Sigmoid colon (tissue), 6 donors: ENCODE measurements at regions not wholly inside any gene's neighbourhood (a gene's known extent, or its start where the extent isn't known, plus 50 kb on each side); places are given as distances from the start of the nearest gene placed in this dataset.
"Not testable (repeated sequence)": the region's sequence is repeated elsewhere in the genome, so short reads cannot be mapped to it uniquely, and the experiment has no call there.

ENCODE experiments used
- DNase-seq: peaks from one replicate; pipeline ENCODE4 v3.0.0-alpha.2; 2019
- H3K27ac ChIP-seq, 4 donors: fragments of 200-600 bp; sonication (generic); one replicate each; pipeline ENCODE4 v1.5.1; 2016 to 2019; ENCODE audit warnings: mild to moderate bottlenecking in 1 of 4
- H3K27me3 ChIP-seq, 3 donors: fragments of 200-600 bp; sonication (generic); one replicate each; pipeline ENCODE4 v1.5.1; 2019; ENCODE audit warnings: mild to moderate bottlenecking in 1 of 3
- H3K36me3 ChIP-seq, 4 donors: fragments of 200-600 bp; sonication (generic); one replicate each; pipeline ENCODE4 v1.5.1; 2016 to 2019
- H3K4me1 ChIP-seq, 4 donors: fragments of 200-600 bp; sonication (generic); one replicate each; pipeline ENCODE4 v1.5.1; 2017 to 2019
- H3K4me3 ChIP-seq, 4 donors: fragments of 200-600 bp; sonication (generic); one replicate each; pipeline ENCODE4 v1.5.1; 2017 to 2019; ENCODE audit warnings: mild to moderate bottlenecking in 2 of 4, moderate library complexity in 1 of 4
- H3K9me3 ChIP-seq, 4 donors: fragments of 200-600 bp in 3 of 4; sonication (generic) in 3 of 4; one replicate each; pipeline versions ENCODE4 v1.5.1 to v1.6.1; 2013 to 2019
- EP300 ChIP-seq, 4 donors: sonication (generic); formaldehyde crosslinking; IDR thresholded peaks; one replicate each; pipeline ENCODE4 v1.6.1; 2017; ENCODE audit warnings: antibody characterized with exemption in 4 of 4
- POLR2A ChIP-seq, 2 donors: fragments of 450-650 bp; IDR thresholded peaks; one replicate each; pipeline ENCODE4 v1.6.1; 2016; ENCODE audit warnings: antibody characterized with exemption in 2 of 2, mild to moderate bottlenecking in 2 of 2, moderate library complexity in 2 of 2
- POLR2AphosphoS5 ChIP-seq, 4 donors: sonication (generic); formaldehyde crosslinking; IDR thresholded peaks; one replicate each; pipeline ENCODE4 v1.6.1; 2017; ENCODE audit warnings: antibody characterized with exemption in 4 of 4
- WGBS, 2 donors: extraction: QIAGEN DNeasy Blood & Tissue Kit; methylation state at CpG; one replicate each; pipeline ENCODE4 v1.1.7; 2013; 5-methylcytosine and 5-hydroxymethylcytosine counted together
- intact Hi-C: fragments of 100-400 bp; cut with DNase I; formaldehyde crosslinking; loops from one replicate; pipeline ENCODE4 v1.15.1; 2023
- TF ChIP-seq, protein P1 (sequence below), 4 experiments: fragments of 450-650 bp in 3 of 4; fragments of 200-600 bp in 1 of 4; IDR thresholded peaks; one replicate each; pipeline ENCODE4 v1.5.1; 2016 to 2019; ENCODE audit warnings: antibody characterized with exemption in 4 of 4, mild to moderate bottlenecking in 3 of 4, moderate library complexity in 2 of 4
- donor health status: healthy with polysubstance abuse.
- donor health status: healthy.

DNA sequence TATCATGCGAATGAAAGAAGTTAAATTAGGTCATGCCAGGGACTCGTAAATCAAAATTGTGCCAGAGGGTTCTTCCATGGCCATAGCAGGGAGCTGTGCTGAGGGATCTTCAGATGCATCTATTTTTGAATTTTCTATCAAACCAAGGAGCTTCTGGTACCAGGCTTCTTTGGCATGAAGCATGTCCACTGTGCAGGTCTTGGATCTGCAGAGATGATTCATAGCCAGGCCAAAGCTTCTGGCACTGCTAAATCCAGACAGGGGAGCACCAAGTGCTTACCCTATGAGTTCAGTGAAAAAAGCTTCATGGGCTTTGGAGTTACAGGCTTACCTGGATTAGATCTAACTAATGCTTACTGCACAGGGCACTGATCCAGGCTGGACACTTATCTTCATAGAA lies 154.2 kb upstream of the DAB1 start:
- Histone ChIP-seq H3K4me1 (no peaks in the 10 kb centered on the region), H3K27ac (no peak overlapping the region), H3K4me3 (no peak overlapping the region), H3K36me3 (no peaks in the 10 kb centered on the region), H3K9me3 (no peaks in the 10 kb centered on the region), H3K27me3 (no peaks in the 10 kb centered on the region)
- intact Hi-C loops = no loop called here
- DNase-seq = no peak
- TF ChIP-seq POLR2A (IDR thresholded peaks at IDR 0.05) (no peak), EP300 (IDR thresholded peaks at IDR 0.05) (no peak), POLR2AphosphoS5 (IDR thresholded peaks at IDR 0.05) (no peak)
- TF ChIP-seq, protein P1, sequence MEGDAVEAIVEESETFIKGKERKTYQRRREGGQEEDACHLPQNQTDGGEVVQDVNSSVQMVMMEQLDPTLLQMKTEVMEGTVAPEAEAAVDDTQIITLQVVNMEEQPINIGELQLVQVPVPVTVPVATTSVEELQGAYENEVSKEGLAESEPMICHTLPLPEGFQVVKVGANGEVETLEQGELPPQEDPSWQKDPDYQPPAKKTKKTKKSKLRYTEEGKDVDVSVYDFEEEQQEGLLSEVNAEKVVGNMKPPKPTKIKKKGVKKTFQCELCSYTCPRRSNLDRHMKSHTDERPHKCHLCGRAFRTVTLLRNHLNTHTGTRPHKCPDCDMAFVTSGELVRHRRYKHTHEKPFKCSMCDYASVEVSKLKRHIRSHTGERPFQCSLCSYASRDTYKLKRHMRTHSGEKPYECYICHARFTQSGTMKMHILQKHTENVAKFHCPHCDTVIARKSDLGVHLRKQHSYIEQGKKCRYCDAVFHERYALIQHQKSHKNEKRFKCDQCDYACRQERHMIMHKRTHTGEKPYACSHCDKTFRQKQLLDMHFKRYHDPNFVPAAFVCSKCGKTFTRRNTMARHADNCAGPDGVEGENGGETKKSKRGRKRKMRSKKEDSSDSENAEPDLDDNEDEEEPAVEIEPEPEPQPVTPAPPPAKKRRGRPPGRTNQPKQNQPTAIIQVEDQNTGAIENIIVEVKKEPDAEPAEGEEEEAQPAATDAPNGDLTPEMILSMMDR (IDR thresholded peaks at IDR 0.05) = no peak
- WGBS, 2 donors = 81 to 85% methylated on average over 2 of the region's 2 CpGs

DNA sequence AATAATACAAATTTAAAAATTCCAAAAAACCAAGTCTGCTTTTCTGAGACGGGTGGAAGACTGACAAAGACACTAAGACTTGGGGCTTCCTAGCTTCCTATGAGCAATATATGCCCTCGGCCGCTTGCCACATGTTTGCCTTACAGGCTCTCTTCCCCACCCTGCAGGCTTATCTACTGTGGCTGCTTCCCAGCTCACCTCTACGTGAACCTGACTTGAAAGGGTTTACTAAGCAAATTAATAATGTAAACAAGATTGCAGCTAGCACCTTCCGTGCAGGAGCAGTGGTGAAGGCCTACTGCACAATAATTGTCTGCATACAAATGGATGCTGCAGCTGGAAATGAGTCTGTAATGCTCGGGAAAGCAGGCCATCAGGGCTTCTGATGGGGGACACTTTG lies 152.9 kb upstream of the DAB1 start:
- Histone ChIP-seq H3K27me3 (no peaks in the 10 kb centered on the region), H3K4me1 (no peaks in the 10 kb centered on the region), H3K9me3 (no peaks in the 10 kb centered on the region), H3K27ac (no peak overlapping the region), H3K36me3 (no peaks in the 10 kb centered on the region), H3K4me3 (no peak overlapping the region)
- no peak for DNase-seq
- intact Hi-C loops = no loop called here
- WGBS, 2 donors = 29 to 60% methylated on average over 6 of the region's 6 CpGs
- TF ChIP-seq POLR2A (IDR thresholded peaks at IDR 0.05) (no peak), EP300 (IDR thresholded peaks at IDR 0.05) (no peak), POLR2AphosphoS5 (IDR thresholded peaks at IDR 0.05) (no peak)
- TF ChIP-seq, protein P1 (IDR thresholded peaks at IDR 0.05) = no peak

DNA sequence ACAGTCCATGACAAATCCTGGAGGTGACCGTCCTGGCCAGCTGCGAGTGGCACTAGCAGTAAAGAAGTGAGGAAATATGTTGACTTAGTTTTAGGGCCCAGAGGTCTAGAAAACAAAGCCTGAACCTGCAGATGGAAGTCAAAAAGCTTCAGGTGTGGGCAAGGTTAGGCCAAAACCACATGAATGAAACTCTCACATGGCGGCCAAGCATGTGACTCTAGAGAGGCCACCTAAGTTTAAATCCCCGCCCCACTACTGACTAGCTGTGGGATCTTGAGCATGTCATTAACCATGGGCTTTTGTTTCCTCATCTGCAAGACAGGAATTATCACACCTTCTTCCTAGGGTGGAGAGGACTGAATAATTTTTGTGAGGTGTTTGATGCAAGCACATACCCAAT lies 148.2 kb upstream of the DAB1 start:
- no peaks in the 10 kb centered on the region for H3K4me1 ChIP-seq
- 89 to 91% methylated on average over 4 of the region's 4 CpGs for whole genome bisulfite sequencing, 2 donors
- H3K9me3 ChIP-seq = peaks cover 0 to 4% (median 0%) of the 10 kb centered on the region in 4 donors
- TF ChIP-seq POLR2A (IDR thresholded peaks at IDR 0.05) = no peak
- TF ChIP-seq POLR2AphosphoS5 (IDR thresholded peaks at IDR 0.05) = no peak
- no peak for TF ChIP-seq EP300 (IDR thresholded peaks at IDR 0.05)
- TF ChIP-seq, protein P1 (IDR thresholded peaks at IDR 0.05) = no peak
- H3K36me3 ChIP-seq = no peaks in the 10 kb centered on the region
- no peak overlapping the region for H3K4me3 ChIP-seq
- H3K27ac ChIP-seq = no peak overlapping the region
- intact Hi-C loops = no loop called here
- H3K27me3 ChIP-seq = no peaks in the 10 kb centered on the region
- DNase-seq = no peak

DNA sequence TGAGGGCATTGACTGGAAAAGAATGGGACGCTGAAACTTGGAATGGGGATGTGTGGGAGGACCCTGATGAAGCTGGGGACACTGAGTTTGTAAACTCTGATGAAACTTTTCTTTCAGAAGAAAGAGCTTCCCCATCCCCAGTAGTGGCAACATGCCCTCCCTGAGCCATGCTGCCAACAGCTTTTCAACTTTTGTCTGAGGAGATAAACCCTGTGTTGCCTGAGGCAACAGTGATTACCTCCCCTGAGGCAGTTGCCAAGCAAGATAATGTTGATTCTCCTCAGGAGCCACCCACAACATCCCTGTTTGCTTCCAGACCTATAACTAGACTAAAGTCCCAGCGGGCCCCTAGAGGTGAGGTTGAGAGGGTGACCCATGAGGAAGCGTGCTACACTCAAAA lies 134.2 kb upstream of the DAB1 start:
- H3K9me3 ChIP-seq, H3K36me3 ChIP-seq, H3K4me3 ChIP-seq, intact Hi-C loops, H3K4me1 ChIP-seq, H3K27me3 ChIP-seq, DNase-seq, H3K27ac ChIP-seq: not testable (repeated sequence)
- 86% methylated on average over 3 of the region's 3 CpGs for WGBS, 2 donors

DNA sequence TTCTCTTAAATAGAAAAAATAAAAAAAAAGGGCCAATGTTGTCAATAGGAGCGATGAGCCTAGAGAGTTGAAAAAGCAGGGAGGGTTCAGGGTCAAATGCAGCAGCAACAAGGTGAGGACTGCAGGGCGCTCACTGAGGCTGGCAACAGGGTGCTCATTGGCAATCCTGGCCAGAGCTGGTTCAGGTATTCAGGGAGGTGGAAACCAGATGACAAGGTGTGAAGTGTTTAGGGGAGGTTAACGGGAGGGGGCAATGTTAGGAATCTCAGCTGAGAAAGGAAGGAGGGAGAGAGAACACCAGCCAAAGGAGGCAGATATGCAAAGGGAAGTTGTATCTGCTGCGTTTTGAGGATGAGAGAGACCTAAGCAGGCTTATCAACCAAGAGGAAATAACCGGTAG lies 129.8 kb upstream of the DAB1 start:
- 36% methylated on average over 5 of the region's 5 CpGs for WGBS, 2 donors
- Histone ChIP-seq H3K27me3 (no peaks in the 10 kb centered on the region), H3K27ac (no peak overlapping the region), H3K4me1 (no peaks in the 10 kb centered on the region), H3K4me3 (no peak overlapping the region), H3K36me3 (no peaks in the 10 kb centered on the region), H3K9me3 (no peaks in the 10 kb centered on the region)
- intact Hi-C loops = no loop called here
- no peak for TF ChIP-seq POLR2AphosphoS5 (IDR thresholded peaks at IDR 0.05)
- TF ChIP-seq, protein P1 (IDR thresholded peaks at IDR 0.05) = no peak
- no peak for DNase-seq
